Effector memory CD4-positive, alpha-beta T cell (primary cell): ENCODE measurements at regions not wholly inside any gene's neighbourhood (a gene's known extent, or its start where the extent isn't known, plus 50 kb on each side); places are given as distances from the start of the nearest gene placed in this dataset.

Experiments
- DNase-seq, 3 donors: peaks; one replicate each; pipeline ENCODE4 v3.0.0-alpha.2; 2020
- H3K27ac ChIP-seq: 2 replicates; pipeline ENCODE4 v1.7.0; 2013; ENCODE audit warnings: mild to moderate bottlenecking, low read length, moderate library complexity; ENCODE audit not compliant: insufficient read depth, poor library complexity, severe bottlenecking
- H3K27me3 ChIP-seq: replicated peaks from 2 replicates; pipeline ENCODE4 v1.7.0; 2013; ENCODE audit warnings: mild to moderate bottlenecking, low read length; ENCODE audit not compliant: insufficient read depth, control insufficient read depth, poor library complexity, severe bottlenecking
- H3K36me3 ChIP-seq: 2 replicates; pipeline ENCODE4 v1.7.0; 2013; ENCODE audit warnings: mild to moderate bottlenecking, low read length, moderate library complexity; ENCODE audit not compliant: control insufficient read depth, insufficient read depth
- H3K4me1 ChIP-seq: 2 replicates; pipeline ENCODE4 v1.7.0; 2013; ENCODE audit warnings: low read length, mild to moderate bottlenecking; ENCODE audit not compliant: control insufficient read depth, insufficient read depth, poor library complexity, severe bottlenecking
- H3K4me3 ChIP-seq: 2 replicates; pipeline ENCODE4 v1.7.0; 2013; ENCODE audit warnings: low read length, low read depth, mild to moderate bottlenecking; ENCODE audit not compliant: insufficient read depth, poor library complexity, severe bottlenecking
- H3K9me3 ChIP-seq: 2 replicates; pipeline ENCODE4 v1.7.0; 2013; ENCODE audit warnings: mild to moderate bottlenecking, low read length, moderate library complexity; ENCODE audit not compliant: control insufficient read depth

DNA sequence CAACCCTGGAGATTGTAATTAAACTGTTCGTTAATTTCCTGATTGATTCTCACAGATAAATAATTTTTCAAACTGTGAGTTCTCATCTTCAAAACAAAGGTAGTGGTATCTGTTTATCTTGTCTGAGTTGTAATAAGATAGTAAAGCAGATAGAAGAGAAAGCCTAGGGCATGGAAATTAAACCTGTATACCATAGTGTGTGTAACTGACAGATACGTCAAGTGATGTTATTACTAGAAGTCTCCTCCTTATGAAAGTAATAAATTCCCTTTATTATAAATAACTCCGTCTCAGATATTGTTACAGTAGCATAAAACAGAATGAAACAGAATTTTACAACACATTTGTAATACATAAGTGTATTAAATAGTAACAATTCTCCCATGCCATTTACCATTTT, 1065.1 kb downstream of the SLITRK1 start:
- H3K27ac ChIP-seq = no peak overlapping the region
- no peak for DNase-seq
- no peaks in the 10 kb centered on the region for H3K9me3 ChIP-seq
- H3K36me3 ChIP-seq = no peaks in the 10 kb centered on the region
- H3K4me1 ChIP-seq = no peaks in the 10 kb centered on the region
- H3K4me3 ChIP-seq = no peak overlapping the region
- no peaks in the 10 kb centered on the region for H3K27me3 ChIP-seq

DNA sequence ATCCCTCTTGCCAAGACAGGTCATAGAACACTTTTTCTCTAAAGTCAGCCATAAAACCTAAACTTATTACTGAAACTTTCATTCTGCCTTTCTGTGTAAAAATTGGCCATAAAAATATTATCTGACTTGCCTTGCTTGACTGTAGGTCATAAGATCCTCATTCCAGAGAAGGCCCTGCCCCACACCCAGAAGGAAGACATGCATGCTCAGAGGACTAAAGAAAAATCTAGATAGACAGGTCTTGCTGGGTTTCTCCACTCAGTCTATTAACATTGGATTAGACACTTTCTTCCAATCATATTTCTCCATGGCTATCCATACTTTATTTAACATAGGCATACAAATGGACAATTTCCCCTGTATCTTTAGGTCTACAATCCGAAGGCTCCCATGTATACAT, 1066.5 kb downstream of the SLITRK1 start:
- no peaks in the 10 kb centered on the region for H3K27me3 ChIP-seq

DNA sequence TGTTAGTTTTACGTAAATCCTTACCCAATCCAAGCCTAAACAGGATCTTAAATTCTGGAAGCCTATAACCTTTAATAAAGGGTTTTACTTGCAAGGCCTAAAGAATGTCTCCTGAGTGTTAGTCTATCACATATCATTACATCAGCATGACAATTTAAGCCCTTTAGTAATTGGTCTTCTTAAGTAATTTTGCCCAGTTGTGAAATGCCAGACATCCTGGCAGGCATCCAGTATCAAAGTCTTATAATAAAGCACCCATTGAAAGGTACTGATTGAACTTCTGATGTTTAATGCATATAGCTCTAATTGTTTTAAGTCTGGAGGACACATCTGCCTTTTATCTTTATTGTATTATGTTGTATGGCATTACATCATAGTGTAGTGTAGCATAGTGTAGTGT, 1078.9 kb downstream of the SLITRK1 start:
- Histone ChIP-seq H3K4me3 (no peak overlapping the region), H3K27ac (no peak overlapping the region), H3K27me3 (no peaks in the 10 kb centered on the region), H3K9me3 (no peaks in the 10 kb centered on the region), H3K36me3 (no peaks in the 10 kb centered on the region), H3K4me1 (no peaks in the 10 kb centered on the region)
- no peak for DNase-seq

More for the DNA sequence above, 1066.5 kb downstream of the SLITRK1 start:
- DNase-seq = no peak
- Histone ChIP-seq H3K9me3 (no peaks in the 10 kb centered on the region), H3K4me3 (no peak overlapping the region), H3K4me1 (no peaks in the 10 kb centered on the region), H3K27ac (no peak overlapping the region), H3K36me3 (no peaks in the 10 kb centered on the region)

DNA sequence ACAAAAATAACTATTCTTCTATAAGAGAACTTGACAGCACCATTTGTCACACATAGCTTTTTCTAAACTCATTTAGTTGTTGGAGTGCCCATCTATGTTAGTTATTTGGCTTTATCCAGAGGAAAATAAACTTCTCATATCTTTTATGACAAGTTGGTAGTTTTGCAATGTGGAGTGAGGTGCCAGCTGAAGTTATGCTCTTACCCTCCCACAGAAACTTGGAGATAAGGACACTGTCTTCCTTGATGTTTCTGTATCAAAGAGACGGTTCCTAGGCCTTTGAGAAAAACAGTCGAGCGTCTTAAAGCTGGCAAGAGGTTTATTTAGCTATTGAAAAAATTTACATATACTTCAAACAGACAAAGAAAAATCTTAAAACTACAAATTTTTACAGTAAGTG, 1079.7 kb downstream of the SLITRK1 start:
- Histone ChIP-seq H3K27ac (no peak overlapping the region), H3K4me3 (no peak overlapping the region), H3K27me3 (no peaks in the 10 kb centered on the region), H3K36me3 (no peaks in the 10 kb centered on the region), H3K4me1 (no peaks in the 10 kb centered on the region), H3K9me3 (no peaks in the 10 kb centered on the region)
- DNase-seq = no peak

DNA sequence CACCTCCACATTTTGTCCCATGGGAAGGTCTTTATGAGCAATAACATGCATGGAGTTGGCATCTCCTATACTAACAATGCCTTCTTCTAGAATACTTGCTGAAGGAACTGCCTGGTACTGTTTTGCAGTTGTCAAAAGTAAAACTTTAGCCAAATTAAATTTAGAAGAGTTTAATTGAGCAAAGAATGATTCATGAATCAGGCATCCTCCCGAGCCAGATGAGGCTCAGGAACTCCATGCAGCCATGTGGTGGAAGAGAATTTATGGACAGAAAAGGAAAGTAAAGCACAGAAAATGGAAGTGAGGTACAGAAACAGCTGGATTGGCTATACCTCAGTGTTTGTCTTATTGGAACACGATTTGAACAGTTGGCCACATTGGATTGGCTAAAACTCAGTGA, 1081.9 kb downstream of the SLITRK1 start:
- Histone ChIP-seq H3K4me3 (no peak overlapping the region), H3K27me3 (no peaks in the 10 kb centered on the region), H3K27ac (no peak overlapping the region), H3K4me1 (no peaks in the 10 kb centered on the region), H3K36me3 (no peaks in the 10 kb centered on the region), H3K9me3 (no peaks in the 10 kb centered on the region)
- DNase-seq = no peak

DNA sequence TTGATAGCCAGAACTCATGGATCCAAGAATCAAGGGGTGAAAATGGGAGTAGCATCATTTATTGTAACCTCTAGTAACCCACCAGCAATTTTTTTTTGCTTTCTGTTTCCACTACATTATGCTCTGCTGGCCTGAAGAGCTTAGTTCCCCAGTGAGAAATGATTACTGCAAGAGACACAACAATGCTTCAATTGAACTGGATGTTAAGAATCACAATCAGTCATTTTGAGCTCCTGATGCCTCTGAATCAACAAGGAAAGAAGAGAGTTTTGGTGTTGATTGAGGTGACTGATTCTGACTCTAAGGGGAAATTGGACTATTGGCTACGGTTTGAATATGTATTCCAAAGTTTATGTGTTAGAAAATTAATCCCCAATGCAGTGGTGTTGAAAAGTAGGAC, 1084.4 kb downstream of the SLITRK1 start:
- no peaks in the 10 kb centered on the region for H3K4me1 ChIP-seq
- H3K36me3 ChIP-seq = no peaks in the 10 kb centered on the region
- no peaks in the 10 kb centered on the region for H3K9me3 ChIP-seq
- no peak overlapping the region for H3K27ac ChIP-seq
- no peak overlapping the region for H3K4me3 ChIP-seq
- DNase-seq = no peak
- no peaks in the 10 kb centered on the region for H3K27me3 ChIP-seq

DNA sequence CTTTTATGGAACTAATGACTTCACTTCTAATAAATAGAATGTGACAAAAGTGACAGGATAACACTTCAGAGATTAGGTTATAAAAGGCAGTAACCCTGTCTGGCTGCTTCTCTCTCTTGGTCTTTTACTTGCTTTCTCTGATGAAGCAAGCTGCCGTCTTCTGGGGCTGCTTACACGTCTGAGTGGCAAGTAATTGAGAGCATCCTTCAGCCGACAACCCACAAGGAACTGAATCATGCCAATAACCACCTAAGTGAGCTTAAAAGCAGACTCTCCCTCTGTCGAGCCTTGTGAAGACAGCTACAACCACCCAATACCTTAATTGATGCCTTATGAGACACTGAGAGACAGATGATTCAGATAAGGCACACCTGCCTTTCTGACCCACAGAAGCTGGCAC, 1091.2 kb downstream of the SLITRK1 start:
- Histone ChIP-seq H3K27me3 (no peaks in the 10 kb centered on the region), H3K4me1 (no peaks in the 10 kb centered on the region), H3K9me3 (no peaks in the 10 kb centered on the region), H3K4me3 (no peak overlapping the region), H3K27ac (no peak overlapping the region), H3K36me3 (no peaks in the 10 kb centered on the region)
- DNase-seq = no peak

DNA sequence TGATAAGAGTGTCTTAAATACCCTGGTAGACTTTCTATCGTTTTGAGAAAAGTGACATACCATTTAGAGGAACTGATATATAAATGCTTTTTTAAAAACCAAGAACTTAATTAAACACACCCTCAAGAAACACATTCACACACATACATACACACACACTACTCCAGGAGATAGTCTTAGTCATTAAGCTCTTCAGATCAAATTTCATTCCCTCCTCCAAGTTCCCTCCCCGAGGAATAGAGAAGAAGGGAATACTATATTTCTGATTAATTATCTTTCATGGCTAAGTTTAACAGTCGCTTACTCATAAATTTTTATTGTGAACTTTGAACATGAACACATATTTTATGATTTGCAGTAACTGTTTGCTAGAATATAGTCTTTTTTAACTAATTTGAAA, 1109.5 kb downstream of the SLITRK1 start:
- Histone ChIP-seq H3K4me1 (no peaks in the 10 kb centered on the region), H3K27ac (no peak overlapping the region), H3K27me3 (no peaks in the 10 kb centered on the region), H3K36me3 (no peaks in the 10 kb centered on the region), H3K4me3 (no peak overlapping the region), H3K9me3 (no peaks in the 10 kb centered on the region)
- no peak for DNase-seq

DNA sequence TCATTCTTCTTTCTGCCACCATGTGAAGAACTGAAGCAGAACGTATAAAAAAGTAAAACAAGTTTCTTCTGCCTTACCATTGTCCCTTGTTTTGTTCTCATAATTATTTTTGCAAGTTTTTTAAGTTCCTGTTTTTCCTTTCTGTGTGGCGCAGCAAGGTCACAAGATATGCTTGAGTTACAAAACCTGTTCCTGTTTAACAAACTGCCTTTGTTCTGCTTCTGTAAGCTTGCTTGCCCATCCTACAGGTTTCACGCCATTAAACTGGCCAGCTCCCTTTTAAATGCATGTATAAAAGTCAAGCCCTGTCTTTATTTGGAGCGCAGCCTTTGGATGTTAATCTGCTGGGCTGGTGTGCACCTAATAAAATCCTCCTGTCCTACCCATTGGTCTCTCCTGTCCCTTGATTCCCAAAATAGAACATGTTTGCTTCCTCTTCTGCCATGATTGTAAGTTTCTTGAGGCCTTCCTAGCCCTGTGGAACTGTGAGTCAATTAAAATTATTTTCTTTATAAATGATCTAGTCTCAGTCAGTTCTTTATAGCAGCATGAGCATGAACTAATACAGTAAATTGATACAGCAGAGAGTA, 1115.4 kb downstream of the SLITRK1 start:
- no peaks in the 10 kb centered on the region for H3K36me3 ChIP-seq
- H3K9me3 ChIP-seq = no peaks in the 10 kb centered on the region
- H3K27me3 ChIP-seq = no peaks in the 10 kb centered on the region
- H3K4me1 ChIP-seq = no peaks in the 10 kb centered on the region
- no peak for DNase-seq
- H3K27ac ChIP-seq = no peak overlapping the region
- no peak overlapping the region for H3K4me3 ChIP-seq

DNA sequence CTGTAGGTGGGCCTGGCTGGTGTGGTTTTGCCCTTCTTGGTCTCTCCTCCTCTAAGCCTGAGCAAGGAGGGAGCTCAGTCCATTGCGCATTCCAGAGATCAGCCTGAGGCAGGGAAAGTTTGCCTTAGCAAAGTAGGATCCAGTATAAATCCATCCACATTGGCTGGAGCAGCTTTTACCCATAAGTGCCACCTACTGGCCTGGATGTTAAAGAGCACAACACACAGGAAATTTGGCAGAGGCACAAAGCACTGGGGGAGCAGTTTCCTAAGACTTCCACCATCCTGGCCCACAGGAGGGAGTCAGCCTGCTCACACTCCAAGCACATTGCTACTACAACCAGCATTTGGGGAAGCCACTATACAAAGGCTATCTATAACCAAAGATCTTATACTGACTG, 1124.2 kb downstream of the SLITRK1 start:
- no peaks in the 10 kb centered on the region for H3K9me3 ChIP-seq
- no peaks in the 10 kb centered on the region for H3K4me1 ChIP-seq
- DNase-seq = no peak
- no peaks in the 10 kb centered on the region for H3K27me3 ChIP-seq
- no peak overlapping the region for H3K27ac ChIP-seq
- no peaks in the 10 kb centered on the region for H3K36me3 ChIP-seq
- H3K4me3 ChIP-seq = no peak overlapping the region

DNA sequence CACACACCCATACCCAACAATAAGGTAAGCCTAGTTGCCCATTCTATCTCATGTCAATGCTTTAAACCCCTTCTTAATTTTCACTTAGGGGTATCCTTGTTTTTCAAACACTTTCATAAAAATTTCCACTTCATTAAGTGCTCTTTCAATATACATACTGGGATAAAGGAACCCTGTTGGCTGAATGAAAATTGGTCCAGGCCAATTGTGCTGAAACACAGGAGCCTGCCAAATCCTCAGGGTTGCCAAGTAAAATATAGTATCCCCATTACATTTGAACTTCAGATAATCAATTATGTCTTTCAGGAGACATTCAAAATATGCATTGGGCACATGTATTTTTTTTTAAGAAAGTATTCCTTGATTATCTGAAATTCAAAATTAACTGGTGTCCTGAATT, 1131.1 kb downstream of the SLITRK1 start:
- H3K27me3 ChIP-seq = no peaks in the 10 kb centered on the region
- no peaks in the 10 kb centered on the region for H3K4me1 ChIP-seq
- H3K4me3 ChIP-seq = no peak overlapping the region
- H3K27ac ChIP-seq = no peak overlapping the region
- H3K36me3 ChIP-seq = no peaks in the 10 kb centered on the region
- no peaks in the 10 kb centered on the region for H3K9me3 ChIP-seq
- DNase-seq = no peak
